Ascending aorta (tissue), 2 donors: ENCODE measurements at regions not wholly inside any gene's neighbourhood (a gene's known extent, or its start where the extent isn't known, plus 50 kb on each side); places are given as distances from the start of the nearest gene placed in this dataset.

Experiments used
- DNase-seq, 2 donors: peaks; one replicate each; pipeline ENCODE4 v3.0.0-alpha.2; 2019; ENCODE audit warnings: low spot score in 2 of 2
- H3K27ac ChIP-seq, 2 donors: fragments of 200-600 bp; sonication (generic); one replicate each; pipeline ENCODE4 v1.5.1; 2016 to 2017; ENCODE audit warnings: mild to moderate bottlenecking in 1 of 2
- H3K27me3 ChIP-seq: fragments of 200-600 bp; sonication (generic); one replicate; pipeline ENCODE4 v1.5.1; 2017
- H3K36me3 ChIP-seq, 2 donors: fragments of 200-600 bp; sonication (generic); one replicate each; pipeline ENCODE4 v1.5.1; 2016
- H3K4me1 ChIP-seq, 2 donors: fragments of 200-600 bp; sonication (generic); one replicate each; pipeline ENCODE4 v1.5.1; 2016 to 2017; ENCODE audit warnings: mild to moderate bottlenecking in 1 of 2
- H3K4me3 ChIP-seq, 2 donors: fragments of 200-600 bp; sonication (generic); one replicate each; pipeline ENCODE4 v1.5.1; 2016 to 2017; ENCODE audit warnings: mild to moderate bottlenecking in 1 of 2
- H3K9me3 ChIP-seq, 2 donors: fragments of 200-600 bp; sonication (generic); one replicate each; pipeline ENCODE4 v1.5.1; 2016
- intact Hi-C: fragments of 100-400 bp; cut with DNase I; formaldehyde crosslinking; loops from one replicate; pipeline ENCODE4 v1.15.1; 2023
- TF ChIP-seq, protein P1 (sequence below), 3 experiments: fragments of 200-600 bp in 2 of 3; fragments of 450-650 bp in 1 of 3; sonication (generic) in 2 of 3; IDR thresholded peaks; one replicate each; pipeline ENCODE4 v1.5.1; 2016 to 2019; ENCODE audit warnings: antibody characterized with exemption in 3 of 3, mild to moderate bottlenecking in 1 of 3, moderate library complexity in 1 of 3

DNA sequence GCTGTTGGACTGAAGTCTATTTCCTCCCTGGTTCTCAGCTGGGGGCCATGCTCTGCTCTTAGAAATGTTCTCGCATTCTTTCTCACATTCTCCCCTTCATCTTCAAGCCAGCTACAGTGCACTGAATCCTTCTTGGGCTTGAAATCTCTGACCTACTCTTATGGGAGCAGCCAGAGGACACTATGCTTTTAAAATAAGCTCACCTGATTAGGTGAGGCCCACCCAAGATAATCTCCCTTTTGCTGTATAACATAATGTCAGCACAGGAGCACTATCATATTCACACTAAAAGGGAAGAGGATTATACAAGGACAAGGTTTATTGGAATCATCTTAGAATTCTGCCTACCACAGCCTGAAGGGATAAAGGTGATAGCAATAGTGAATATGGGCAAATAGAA, 146.3 kb downstream of the ZNF674 start:
- no peaks in the 10 kb centered on the region for H3K27me3 ChIP-seq
- H3K9me3 ChIP-seq = no peaks in the 10 kb centered on the region
- intact Hi-C loops = no loop called here
- no peaks in the 10 kb centered on the region for H3K36me3 ChIP-seq
- TF ChIP-seq, protein P1, sequence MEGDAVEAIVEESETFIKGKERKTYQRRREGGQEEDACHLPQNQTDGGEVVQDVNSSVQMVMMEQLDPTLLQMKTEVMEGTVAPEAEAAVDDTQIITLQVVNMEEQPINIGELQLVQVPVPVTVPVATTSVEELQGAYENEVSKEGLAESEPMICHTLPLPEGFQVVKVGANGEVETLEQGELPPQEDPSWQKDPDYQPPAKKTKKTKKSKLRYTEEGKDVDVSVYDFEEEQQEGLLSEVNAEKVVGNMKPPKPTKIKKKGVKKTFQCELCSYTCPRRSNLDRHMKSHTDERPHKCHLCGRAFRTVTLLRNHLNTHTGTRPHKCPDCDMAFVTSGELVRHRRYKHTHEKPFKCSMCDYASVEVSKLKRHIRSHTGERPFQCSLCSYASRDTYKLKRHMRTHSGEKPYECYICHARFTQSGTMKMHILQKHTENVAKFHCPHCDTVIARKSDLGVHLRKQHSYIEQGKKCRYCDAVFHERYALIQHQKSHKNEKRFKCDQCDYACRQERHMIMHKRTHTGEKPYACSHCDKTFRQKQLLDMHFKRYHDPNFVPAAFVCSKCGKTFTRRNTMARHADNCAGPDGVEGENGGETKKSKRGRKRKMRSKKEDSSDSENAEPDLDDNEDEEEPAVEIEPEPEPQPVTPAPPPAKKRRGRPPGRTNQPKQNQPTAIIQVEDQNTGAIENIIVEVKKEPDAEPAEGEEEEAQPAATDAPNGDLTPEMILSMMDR (IDR thresholded peaks at IDR 0.05) = no peak
- no peak overlapping the region for H3K4me3 ChIP-seq
- no peak overlapping the region for H3K27ac ChIP-seq
- no peaks in the 10 kb centered on the region for H3K4me1 ChIP-seq
- DNase-seq = no peak

GRCh38 chrX:46398126-46398525, 147.1 kb downstream of the ZNF674 start:
- Histone ChIP-seq H3K27me3 (no peaks in the 10 kb centered on the region), H3K4me3 (no peak overlapping the region), H3K4me1 (no peaks in the 10 kb centered on the region), H3K9me3 (no peaks in the 10 kb centered on the region), H3K36me3 (no peaks in the 10 kb centered on the region), H3K27ac (no peak overlapping the region)
- TF ChIP-seq, protein P1 (IDR thresholded peaks at IDR 0.05) = no peak
- intact Hi-C loops = no loop called here
- DNase-seq = no peak

- no peak overlapping the region for H3K27ac ChIP-seq
- no peak for DNase-seq
- intact Hi-C loops = no loop called here
- H3K36me3 ChIP-seq = no peaks in the 10 kb centered on the region
- TF ChIP-seq, protein P1 (IDR thresholded peaks at IDR 0.05) = no peak
- H3K4me1 ChIP-seq = no peaks in the 10 kb centered on the region
- H3K4me3 ChIP-seq = no peak overlapping the region
- no peaks in the 10 kb centered on the region for H3K9me3 ChIP-seq
- no peaks in the 10 kb centered on the region for H3K27me3 ChIP-seq
Measured at GRCh38 chrX:46386511-46386910, 158.7 kb downstream of the ZNF674 start.

GRCh38 chrX:46383006-46383405, 162.2 kb downstream of the ZNF674 start:
- TF ChIP-seq, protein P1 (IDR thresholded peaks at IDR 0.05) = no peak
- no peaks in the 10 kb centered on the region for H3K27me3 ChIP-seq
- no peaks in the 10 kb centered on the region for H3K9me3 ChIP-seq
- no peak for DNase-seq
- no peaks in the 10 kb centered on the region for H3K36me3 ChIP-seq
- no peak overlapping the region for H3K4me3 ChIP-seq
- no peaks in the 10 kb centered on the region for H3K4me1 ChIP-seq
- intact Hi-C loops = no loop called here
- no peak overlapping the region for H3K27ac ChIP-seq

DNA sequence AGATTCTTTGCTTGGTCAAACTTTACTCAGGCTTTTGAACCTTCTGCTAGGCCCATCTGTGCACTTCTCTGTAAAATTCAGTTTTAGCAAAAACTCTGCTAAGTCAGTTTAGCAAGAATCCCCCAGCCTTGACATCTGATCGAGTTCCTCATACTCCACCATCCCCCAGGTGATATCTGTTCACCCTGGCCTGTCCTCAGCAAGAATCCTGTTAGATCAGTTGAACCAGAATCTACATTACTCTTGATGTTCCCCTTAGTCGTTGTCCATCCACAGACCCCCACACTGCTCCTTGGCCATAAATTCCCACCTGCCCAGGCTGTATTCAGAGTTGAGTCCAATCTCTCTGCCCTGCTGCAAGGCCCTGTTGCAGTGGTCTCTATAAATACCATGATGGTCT, 162.6 kb downstream of the ZNF674 start:
- H3K9me3 ChIP-seq = no peaks in the 10 kb centered on the region
- TF ChIP-seq, protein P1 (IDR thresholded peaks at IDR 0.05) = no peak
- H3K27ac ChIP-seq = no peak overlapping the region
- intact Hi-C loops = no loop called here
- DNase-seq = no peak
- H3K27me3 ChIP-seq = no peaks in the 10 kb centered on the region
- H3K4me1 ChIP-seq = no peaks in the 10 kb centered on the region
- H3K36me3 ChIP-seq = no peaks in the 10 kb centered on the region
- H3K4me3 ChIP-seq = no peak overlapping the region

- no peak for DNase-seq
- no peaks in the 10 kb centered on the region for H3K36me3 ChIP-seq
- H3K4me1 ChIP-seq = no peaks in the 10 kb centered on the region
- no peaks in the 10 kb centered on the region for H3K27me3 ChIP-seq
- H3K4me3 ChIP-seq = no peak overlapping the region
- H3K9me3 ChIP-seq = no peaks in the 10 kb centered on the region
- H3K27ac ChIP-seq = no peak overlapping the region
- intact Hi-C loops = no loop called here
- TF ChIP-seq, protein P1 (IDR thresholded peaks at IDR 0.05) = peak in 1 of 3 experiments; percentile 18
Measured at GRCh38 chrX:46381630-46382029, 163.6 kb downstream of the ZNF674 start.
